HG03342 (cell line): ENCODE measurements at regions not wholly inside any gene's neighbourhood (a gene's known extent, or its start where the extent isn't known, plus 50 kb on each side); places are given as distances from the start of the nearest gene placed in this dataset.

Experiments used
- ATAC-seq: cut with Tn5 transposase; IDR thresholded peaks from one replicate; pipeline ENCODE4 v1.9.1; 2021; ENCODE audit warnings: mild to moderate bottlenecking, moderate library complexity; ENCODE audit not compliant: unreplicated experiment

GRCh38 chr18:6465281-6465680 is 50.6 kb upstream of the L3MBTL4 start:
- ATAC-seq, result no peak

GRCh38 chr18:6476190-6476589 is 61.5 kb upstream of the L3MBTL4 start:
- no peak for ATAC-seq

- no peak for ATAC-seq
Measured at GRCh38 chr18:6476880-6477279, 62.2 kb upstream of the L3MBTL4 start.

GRCh38 chr18:6478121-6478520 is 63.4 kb upstream of the L3MBTL4 start:
- ATAC-seq, result no peak

- no peak for ATAC-seq
Measured at GRCh38 chr18:6479699-6480098, 65.0 kb upstream of the L3MBTL4 start.

GRCh38 chr18:6482198-6482977 is 67.7 kb upstream of the L3MBTL4 start:
- ATAC-seq, result peak; percentile 67

- no peak for ATAC-seq
Measured at GRCh38 chr18:6484659-6485058, 69.9 kb upstream of the L3MBTL4 start.

- no peak for ATAC-seq
Measured at GRCh38 chr18:6486313-6486712, 71.6 kb upstream of the L3MBTL4 start.

- ATAC-seq, result no peak
Measured at GRCh38 chr18:6486764-6487426, 72.2 kb upstream of the L3MBTL4 start.

GRCh38 chr18:6487968-6488367 is 73.3 kb upstream of the L3MBTL4 start:
- ATAC-seq, result no peak

GRCh38 chr18:6488956-6489355 is 74.2 kb upstream of the L3MBTL4 start:
- no peak for ATAC-seq

GRCh38 chr18:6489977-6490376 is 75.3 kb upstream of the L3MBTL4 start:
- no peak for ATAC-seq

GRCh38 chr18:6493194-6493593 is 78.5 kb upstream of the L3MBTL4 start:
- no peak for ATAC-seq

GRCh38 chr18:6495536-6495935 is 80.8 kb upstream of the L3MBTL4 start:
- no peak for ATAC-seq

GRCh38 chr18:6497543-6497942 is 82.8 kb upstream of the L3MBTL4 start:
- no peak for ATAC-seq

- no peak for ATAC-seq
Measured at GRCh38 chr18:6498289-6498856, 83.7 kb upstream of the L3MBTL4 start.

- ATAC-seq, result no peak
Measured at GRCh38 chr18:6504605-6505497, 90.1 kb upstream of the L3MBTL4 start.

GRCh38 chr18:6505498-6505875 is 90.8 kb upstream of the L3MBTL4 start:
- no peak for ATAC-seq

- ATAC-seq, result no peak
Measured at GRCh38 chr18:6509417-6509816, 94.7 kb upstream of the L3MBTL4 start.

- no peak for ATAC-seq
Measured at GRCh38 chr18:6509832-6510231, 95.1 kb upstream of the L3MBTL4 start.

- ATAC-seq, result no peak
Measured at GRCh38 chr18:6520901-6521300, 106.2 kb upstream of the L3MBTL4 start.
